ENCODE measurements at regions not wholly inside any gene's neighbourhood (a gene's known extent, or its start where the extent isn't known, plus 50 kb on each side); places are given as distances from the start of the nearest gene placed in this dataset.
A peak's percentile ranks its signal among the peaks of the same experiment; 100 is the strongest.

- DNase-seq, result no peak
These were observed 106.9 kb downstream of the TBC1D30 start for GRCh38 chr12:64931321-64931720.

- DNase-seq, result no peak
These were observed 107.5 kb downstream of the TBC1D30 start for GRCh38 chr12:64931981-64932380.

DNA sequence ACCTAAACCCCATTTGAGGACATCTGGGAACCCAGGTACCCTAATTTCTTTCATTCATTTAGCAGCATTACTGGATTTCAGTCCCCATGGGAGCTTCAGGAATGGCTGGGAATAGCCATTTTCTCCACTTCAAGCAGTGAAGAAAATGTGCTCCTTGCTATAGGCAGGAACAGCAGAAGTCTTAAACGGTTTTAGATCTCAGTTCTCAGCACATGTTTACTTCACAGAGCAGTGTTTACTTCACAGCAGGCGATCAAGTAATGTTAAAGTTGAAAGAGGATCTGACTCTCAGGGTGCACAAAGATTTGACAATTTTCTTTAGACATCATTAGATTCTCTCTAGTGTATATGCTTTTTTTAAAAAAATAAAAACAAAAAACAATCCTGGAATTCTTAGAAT is 109.3 kb downstream of the TBC1D30 start:
- DNase-seq, result no peak

DNA sequence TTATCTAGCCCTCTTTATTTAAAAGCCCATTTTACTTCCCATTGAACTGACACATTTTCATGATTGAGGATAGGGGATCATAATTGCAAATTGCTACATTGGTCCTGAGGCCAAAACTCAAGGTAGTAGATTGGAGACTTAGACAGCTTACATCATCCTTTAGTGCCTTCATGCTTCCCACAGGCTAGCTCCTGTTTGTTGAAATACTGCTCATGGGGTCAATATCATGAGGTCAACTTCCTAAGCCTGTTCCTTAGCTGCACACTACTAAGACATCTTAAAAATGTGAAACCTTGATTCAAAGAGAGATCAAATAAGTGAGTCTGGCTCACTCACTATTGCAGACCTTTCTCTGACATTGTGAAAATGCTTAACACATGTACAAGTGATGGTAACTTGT is 113.0 kb downstream of the TBC1D30 start:
- DNase-seq, result no peak

GRCh38 chr12:64938179-64938578 is 113.7 kb downstream of the TBC1D30 start:
- no peak for DNase-seq

GRCh38 chr12:64943686-64944085 is 119.2 kb downstream of the TBC1D30 start:
- peak; percentile 66 for DNase-seq

DNA sequence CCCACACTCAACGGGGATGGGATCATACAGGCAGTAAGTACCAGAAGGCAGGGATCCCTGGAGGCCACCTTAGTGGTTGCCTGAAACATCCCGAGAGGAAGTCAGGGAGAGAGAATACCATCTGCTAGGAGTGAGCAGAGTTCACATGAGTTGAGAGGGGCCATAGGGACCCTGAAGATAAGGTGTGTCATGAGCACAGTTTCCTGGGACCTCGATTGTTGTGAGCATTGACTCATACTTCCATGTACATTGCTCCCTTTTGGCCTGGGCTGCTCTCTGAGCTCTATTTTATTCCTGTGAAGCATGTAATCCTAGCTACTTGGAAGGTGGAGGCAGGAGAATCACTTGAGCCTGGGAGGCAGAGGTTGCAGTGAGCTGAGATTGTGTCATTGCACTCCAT is 120.5 kb downstream of the TBC1D30 start:
- no peak for DNase-seq

GRCh38 chr12:64946132-64946829 is 121.8 kb downstream of the TBC1D30 start:
- DNase-seq, result no peak

- DNase-seq, result no peak
These were observed 126.4 kb downstream of the TBC1D30 start for GRCh38 chr12:64950711-64951298.

DNA sequence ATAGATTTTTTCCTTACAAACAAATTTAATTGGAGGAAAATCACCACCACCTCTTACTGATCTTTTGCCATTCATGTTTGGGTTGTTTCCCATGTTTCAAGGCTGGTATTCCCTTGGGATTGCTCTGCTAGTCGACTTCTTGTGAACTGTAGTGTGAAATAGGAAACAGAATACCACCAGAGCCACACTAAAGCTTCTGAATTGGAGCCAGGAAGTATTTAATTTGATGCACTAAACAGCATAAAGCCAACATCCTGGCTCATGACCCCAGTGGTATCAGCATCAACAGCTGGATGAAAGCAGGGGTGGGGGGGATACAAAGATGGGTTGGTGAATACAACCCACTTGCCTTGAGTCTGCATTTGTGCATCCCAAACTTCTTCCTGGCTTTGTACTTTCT is 127.5 kb downstream of the TBC1D30 start:
- DNase-seq, result no peak

GRCh38 chr12:64955746-64956145 is 131.3 kb downstream of the TBC1D30 start:
- DNase-seq, result no peak

DNA sequence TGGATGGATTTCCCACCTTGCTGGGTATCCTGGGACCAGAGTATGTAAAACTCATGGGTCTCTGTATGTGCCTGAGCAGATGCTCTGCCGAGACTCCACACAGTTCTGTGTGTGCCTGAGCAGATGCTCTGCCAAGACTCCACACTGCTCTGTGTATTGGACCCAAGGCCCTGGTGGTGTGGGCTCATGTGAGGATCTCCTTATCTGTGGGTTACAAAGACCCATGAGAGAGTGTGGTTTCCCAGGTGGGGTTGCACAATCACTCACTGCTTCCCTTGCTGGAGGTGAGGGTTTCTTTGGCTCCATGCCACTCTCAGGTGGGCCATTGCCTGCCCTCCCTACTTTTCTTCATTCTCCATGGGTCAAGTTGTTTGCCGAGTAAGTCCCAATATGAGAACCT is 141.5 kb downstream of the TBC1D30 start:
- DNase-seq, result no peak

DNA sequence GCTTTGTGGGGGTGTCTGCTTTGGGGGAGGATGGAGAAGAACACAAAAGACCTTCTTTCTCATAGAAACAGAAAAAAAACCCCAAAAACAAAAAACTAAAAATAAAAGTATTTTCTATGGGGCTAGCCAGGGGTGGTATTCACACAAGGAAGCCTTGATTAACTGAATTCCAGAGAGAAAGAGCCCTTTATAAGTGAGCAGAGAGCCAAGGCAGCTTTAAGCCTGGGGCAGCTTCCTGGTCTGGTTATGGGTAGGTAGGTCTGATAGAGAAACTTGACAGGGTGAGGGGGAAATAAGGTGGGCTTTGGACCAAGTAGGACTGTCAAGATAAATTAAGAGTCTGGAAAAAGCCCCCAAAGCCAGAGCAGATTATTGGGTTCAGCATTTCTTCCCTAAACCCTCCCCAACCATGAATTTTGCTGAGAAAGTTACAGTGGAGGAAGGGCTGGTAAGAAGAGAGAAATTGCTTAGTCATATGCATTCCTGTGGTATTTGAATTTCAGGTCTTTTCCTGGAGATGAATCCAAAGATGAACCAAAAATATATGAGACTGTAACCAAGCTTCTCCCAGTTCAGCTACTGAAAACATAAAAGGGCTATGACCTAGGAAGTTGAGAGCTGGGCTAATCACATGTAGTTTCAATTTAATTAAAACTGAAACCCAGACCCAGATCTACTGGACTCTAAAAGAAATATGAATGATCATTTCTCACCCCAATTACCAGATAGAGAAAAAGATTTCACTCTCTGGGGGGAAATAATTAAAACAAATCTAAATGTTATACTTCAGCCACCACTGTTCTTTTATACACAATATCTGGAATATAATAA is 144.8 kb downstream of the TBC1D30 start:
- peak; percentile 31 for DNase-seq

- DNase-seq, result no peak
These were observed 145.0 kb downstream of the WIF1 start for GRCh38 chr12:64976131-64976530.

- DNase-seq, result no peak
These were observed 137.3 kb downstream of the WIF1 start for GRCh38 chr12:64983771-64984278.

DNA sequence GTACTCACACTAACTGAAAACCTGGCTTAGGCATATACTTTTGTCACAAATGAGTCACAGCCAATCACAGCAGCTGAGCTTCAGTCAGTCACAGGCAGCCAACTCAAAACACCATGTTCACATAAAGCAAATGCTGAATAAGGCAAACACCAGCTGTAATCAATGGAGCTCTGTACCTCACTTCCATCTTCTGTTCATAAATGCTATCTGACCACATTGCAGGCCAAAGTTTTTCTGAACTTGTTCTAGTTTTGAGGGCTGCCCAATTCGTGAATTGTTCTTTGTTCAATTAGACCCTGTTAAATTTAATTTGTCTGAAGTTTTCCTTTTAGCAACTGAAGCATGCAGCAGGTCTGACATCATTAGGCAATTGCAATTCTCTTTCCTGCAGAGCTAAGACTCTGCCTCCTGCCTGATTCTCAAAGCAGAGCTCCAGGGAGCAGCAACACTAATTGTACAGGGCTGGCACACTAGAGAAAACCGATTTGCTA is 129.9 kb downstream of the WIF1 start:
- no peak for DNase-seq

DNA sequence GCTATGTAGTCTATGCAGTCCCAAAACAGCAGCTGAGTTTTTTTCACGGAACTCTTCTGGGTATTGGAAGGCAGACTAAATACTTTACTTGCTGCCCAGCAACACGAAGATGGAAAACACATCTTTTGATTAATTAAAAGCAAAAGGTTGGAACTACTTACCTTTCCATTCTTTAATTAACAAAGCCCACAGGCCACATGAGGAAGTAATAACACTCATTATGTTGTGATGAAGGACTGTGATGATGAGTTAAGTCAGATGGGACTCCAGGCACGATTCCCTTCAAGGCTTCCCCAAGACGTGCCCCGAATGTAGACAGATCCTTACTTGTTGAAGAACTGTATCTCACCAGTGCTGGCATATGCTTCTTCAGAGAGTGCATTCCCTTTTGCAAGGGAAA is 129.0 kb downstream of the WIF1 start:
- no peak for DNase-seq

DNA sequence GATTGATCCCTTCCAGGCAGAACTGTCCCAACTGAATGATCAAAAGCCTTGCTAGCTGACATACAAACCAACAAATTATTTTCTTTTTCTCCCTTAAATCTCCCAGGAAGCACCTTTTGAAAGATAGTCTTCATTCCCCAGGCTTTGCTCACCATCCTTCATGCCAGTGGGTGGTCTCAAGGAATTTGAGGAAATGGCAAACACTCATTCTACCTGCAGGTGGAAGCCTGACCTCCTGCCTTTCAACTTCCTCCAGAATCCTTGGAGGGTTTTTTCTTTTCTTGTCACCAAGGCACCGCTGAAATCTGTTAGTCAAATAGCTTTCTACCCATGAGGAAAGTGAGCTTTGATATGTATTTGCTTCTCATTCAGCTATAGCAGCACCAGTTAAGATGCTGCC is 128.5 kb downstream of the WIF1 start:
- DNase-seq, result no peak

DNA sequence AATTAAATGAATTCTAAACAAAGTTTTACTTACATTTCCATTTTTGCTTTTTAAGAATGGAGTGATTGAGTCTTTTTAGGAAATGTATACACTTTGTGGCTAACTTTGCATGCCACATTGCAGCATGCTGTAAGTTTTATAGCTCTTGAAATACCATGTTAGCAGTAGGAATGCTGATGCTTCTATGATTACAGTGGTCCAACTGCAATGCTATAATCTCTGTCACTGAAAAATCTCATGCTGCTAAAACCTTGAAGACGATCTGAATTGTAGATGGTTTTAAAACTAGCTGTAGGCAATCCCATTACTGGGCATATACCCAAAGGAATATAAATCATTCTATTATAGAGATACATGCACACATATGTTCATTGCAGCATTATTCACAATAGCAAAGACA is 127.6 kb downstream of the WIF1 start:
- no peak for DNase-seq

GRCh38 chr12:64995816-64996215 is 125.3 kb downstream of the WIF1 start:
- no peak for DNase-seq

GRCh38 chr12:64997858-64998257 is 123.2 kb downstream of the WIF1 start:
- DNase-seq, result no peak

GRCh38 chr12:64998371-64999147 is 122.5 kb downstream of the WIF1 start:
- DNase-seq, result no peak

- no peak for DNase-seq
These were observed 122.0 kb downstream of the WIF1 start for GRCh38 chr12:64999148-64999425.

Measured in MV-4-11 (cell line).